ENCODE measurements at regions not wholly inside any gene's neighbourhood (a gene's known extent, or its start where the extent isn't known, plus 50 kb on each side); places are given as distances from the start of the nearest gene placed in this dataset.
"Not testable (repeated sequence)": the region's sequence is repeated elsewhere in the genome, so short reads cannot be mapped to it uniquely, and the experiment has no call there.

DNA sequence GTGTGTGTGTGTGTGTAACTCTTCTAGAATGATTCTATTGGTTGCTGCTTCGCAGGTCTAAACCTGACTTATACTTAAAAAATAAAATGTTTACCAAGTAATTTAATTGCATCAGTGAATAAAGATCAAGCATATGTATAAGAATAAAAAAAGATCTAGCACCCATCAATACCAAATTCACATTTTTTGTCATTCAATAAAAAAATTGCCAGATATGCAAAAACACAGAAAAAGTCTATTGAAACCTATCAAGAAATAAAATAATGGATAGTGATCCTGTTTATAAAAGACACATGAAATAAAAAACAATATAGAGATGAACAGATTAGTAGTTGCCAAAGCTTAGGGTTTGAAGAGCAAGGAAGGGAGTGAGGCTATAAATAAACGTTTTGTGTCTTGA lies 2095.0 kb upstream of the ACO1 start:
- no peak for DNase-seq

DNA sequence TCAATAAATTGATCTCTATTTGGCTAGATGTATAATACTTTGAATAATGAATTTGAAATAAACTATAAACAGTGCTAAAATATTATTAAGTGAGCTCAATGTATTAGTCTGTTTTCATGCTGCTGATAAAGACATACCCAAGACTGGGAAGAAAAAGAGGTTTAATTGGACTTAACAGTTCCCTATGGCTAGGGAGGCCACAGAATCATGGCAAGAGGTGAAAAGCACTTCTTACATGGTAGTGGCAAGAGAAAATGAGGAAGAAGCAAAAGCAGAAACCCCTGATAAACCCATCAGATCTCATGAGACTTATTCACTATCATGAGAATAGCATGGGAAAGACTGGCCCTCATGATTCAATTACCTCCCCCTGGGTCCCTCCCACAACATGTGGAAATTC lies 2092.4 kb upstream of the ACO1 start:
- DNase-seq = not testable (repeated sequence)

DNA sequence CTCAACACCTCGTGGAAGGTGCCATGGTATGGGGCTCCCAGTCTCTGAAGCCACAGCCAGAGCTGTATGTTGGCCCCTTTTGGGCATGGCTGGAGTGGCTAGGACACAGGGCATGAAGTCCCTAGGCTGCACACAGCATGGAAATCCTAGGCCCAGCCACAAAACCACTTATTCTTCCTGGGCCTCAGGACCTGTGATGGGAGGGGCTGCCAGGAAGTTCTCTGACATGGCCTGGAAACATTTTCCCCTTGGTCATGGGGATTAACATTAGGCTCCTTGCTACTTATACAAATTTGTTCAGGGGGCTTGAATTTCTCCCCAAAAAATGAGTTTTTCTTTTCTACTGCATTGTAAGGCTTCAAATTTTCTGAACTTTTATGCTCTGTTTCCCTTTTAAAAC lies 2091.2 kb upstream of the ACO1 start:
- no peak for DNase-seq

DNA sequence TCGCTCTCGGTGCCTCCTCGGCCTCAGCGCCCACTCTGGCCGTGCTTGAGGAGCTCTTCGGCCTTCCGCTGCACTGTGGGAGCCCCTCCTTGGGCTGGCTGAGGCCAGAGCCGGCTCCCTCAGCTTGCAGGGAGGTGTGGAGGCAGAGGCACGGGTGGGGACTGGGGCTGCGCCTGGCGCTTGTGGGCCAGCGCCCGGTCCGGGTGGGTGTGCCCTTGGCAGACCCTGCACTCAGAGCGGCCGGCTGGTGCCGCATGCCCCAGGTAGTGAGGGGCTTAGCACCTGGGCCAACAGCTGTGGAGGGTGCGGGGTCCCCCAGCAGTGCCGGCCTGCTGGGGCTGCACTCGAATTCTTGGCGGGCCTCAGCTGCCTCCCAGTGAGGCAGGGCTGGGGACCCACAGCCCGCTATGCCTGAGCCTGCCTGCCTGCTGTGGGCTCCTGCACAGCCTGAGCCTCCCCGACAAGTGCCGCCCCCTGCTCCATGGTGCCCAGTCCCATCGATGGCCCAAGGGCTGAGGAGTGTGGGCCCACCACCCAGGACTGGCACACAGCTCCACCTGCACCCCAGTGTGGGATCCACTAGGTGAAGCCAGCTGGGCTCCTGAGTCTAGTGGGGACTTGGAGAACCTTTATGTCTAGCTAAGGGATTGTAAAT lies 2085.2 kb upstream of the ACO1 start:
- no peak for DNase-seq

DNA sequence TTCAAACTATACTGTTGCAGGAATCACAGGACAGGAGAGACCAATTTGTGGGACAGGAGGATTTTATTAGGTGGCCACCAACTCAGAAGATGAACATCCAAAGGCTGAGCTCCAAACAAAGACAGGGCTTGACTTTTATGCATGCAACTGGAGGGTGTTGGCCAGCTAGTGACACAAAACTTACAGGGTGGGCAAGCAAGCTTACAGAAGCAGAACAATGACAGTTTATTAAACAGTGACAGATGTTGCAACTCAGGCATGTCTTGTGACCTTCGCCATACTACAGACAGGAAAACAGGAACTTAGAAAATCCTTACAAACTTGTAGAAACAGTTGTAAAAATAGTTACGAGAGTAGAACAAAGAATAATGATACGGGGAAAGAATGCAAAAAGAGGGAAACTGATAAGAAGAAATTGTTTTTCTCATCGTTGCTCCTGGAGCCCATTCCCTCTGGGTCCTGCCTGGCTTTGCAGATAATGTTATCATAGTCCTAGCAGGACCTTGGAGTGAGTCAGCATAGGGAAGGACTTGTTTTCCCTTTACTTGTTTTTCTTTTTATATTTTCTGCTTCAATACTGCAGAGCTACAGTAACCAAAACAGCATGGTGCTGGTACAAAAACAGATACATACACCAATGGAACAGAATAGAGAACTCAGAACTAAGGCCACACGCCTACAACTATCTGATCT lies 2083.0 kb upstream of the ACO1 start:
- DNase-seq = no peak

DNA sequence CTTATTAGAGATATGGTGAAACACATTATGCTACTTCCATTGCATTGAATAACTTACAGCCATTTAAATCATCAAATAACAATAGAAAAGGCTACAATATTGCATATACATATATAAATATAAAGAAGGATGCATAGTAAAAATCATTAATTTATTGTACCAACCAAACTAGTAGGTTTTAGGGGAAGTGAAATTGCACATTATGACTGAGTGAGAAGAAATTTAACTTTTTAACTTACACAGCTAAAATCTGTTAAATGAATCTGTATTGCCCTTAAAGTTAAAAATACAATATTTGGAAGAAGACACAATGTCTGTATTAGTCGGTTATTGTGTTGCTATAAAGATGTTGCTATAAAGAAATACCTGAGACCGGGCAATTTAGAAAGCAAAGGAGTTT lies 2073.7 kb upstream of the ACO1 start:
- DNase-seq = no peak

DNA sequence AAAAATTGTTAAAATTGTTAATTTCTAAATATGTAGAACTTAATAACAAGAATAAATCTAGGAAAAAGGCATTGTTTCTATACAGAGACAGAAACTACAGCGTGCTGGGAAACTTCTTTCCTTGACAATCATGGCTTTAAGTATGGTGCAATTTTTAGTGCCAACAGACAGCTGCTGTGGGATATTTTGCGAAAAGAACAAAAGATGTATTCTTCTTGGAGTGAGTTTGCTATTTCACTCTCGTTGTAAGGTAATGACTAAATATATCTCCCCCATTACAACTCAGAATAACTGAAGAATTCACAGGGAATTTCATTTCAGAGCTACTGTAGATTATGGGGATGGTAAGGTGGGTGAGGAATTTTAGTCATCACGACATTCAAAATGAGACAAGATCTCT lies 2055.0 kb upstream of the ACO1 start:
- no peak for DNase-seq

DNA sequence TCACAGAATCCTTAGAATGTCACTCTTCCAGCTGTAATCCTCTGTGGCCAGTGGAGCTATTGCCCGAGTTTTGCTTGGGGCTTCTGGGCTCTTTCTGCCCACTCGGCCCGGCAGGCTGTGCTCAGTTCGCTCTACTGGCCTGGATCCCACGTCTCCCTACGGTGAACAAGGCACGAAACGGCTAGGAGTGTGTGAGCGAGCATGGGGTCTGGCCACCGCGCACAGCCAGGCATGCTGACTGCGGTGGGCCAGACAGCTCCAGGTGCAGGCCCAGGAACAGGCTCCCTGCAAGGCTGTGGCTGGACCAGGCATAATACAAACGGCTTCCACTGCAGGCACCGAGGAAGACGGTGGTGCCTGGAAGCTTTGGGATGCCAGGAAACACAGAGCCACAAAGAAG lies 2035.5 kb upstream of the ACO1 start:
- no peak for DNase-seq

DNA sequence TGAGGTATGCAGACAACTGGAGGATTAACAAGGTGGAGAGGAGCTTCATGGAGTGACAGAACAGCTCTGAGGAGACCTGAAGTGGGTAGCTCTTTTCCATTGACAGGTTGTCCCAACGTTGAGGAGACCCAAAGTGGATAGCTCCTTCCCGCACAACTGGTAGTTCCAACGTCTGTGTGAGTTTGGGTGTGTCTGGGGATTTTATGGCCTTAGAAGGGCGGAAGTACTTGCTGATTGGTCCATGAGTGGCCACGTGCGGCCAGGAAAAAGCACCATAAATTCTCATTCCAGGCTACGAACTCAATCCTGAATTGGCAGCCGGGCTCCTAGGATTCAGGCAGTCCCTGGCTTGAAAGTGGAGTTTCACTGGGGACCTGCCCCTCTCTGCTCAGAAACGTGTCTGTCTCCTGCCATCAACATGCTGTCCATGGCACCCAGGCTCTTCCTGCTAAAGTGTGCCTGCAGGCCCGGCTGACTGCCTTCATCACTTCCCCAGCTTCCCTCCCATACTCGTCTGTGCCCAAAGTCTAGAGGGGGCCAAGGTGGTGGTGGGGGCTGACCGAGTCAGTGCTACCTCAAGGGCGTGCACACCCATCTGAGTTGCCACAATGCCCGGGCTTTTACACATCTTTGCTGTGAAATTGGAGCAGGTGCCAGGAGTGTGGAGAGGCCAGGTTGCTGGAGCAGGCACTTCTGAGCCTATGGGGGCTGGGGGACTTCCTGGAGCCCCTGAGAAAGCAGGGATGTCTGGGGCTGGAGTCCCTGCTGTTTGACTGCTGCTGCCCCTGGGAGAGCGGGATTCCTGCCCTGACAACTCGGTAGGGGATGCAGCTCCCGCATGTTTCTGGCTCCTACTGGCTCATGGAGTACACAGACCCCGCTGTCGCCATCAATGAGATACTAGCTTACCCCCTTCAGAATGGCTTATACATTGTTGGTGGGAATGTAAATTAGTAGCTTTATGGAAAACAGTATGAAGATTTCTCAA lies 2034.6 kb upstream of the ACO1 start:
- DNase-seq = no peak

DNA sequence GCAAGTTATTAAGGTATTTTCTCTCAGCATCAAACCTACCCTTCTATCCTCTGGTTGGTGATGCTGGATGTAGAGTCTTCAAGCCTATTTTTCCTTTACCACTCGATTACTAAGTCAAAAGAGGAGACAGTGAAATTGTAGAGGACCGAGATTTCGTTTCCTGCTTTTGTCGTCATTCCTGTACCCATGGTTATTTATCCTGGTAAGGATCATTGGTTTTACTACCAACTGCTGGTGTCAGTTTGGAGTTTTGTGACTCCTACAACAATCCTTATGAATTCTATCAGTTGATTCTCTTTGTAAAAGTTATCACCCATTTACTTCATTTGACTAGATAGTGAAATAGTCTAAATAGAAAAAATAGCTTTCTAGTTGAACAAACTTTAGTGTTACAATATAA lies 2028.2 kb upstream of the ACO1 start:
- no peak for DNase-seq

DNA sequence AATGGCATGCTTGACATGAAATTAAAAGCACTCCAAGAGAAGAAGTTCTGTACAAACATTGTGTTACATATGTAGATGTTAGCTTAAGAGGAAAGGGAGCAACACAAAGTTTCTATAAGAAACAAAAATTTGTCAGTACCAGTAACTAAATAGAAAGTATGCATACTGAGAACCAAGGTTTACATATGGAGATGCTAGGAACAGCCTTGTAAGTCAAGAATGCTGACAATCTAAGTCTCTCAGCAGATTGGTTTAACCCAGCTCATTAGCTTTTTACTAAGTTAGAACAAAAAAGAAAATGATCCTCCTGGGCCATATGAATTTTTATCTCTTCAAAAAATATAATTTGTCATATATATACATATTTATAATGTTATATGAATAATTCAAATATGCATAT lies 2022.1 kb upstream of the ACO1 start:
- DNase-seq = no peak

DNA sequence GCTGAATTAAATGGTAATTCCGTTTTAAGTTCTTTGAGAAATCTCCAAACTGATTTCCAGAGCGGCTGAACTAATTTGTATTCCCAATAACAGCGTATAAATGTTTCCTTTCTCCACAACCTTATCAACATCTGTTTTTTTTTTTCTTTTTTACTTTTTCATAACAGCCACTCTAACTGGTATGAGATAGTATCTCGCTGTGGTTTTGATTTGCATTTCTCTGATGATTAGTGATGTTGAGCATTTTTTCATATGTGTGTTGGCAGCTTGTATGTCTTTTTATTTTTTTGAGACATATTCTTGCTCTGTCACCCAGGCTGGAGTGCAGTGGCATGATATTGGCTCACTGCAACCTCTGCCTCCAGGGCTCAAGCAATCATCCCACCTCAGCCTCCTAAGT lies 2018.3 kb upstream of the ACO1 start:
- DNase-seq = not testable (repeated sequence)

DNA sequence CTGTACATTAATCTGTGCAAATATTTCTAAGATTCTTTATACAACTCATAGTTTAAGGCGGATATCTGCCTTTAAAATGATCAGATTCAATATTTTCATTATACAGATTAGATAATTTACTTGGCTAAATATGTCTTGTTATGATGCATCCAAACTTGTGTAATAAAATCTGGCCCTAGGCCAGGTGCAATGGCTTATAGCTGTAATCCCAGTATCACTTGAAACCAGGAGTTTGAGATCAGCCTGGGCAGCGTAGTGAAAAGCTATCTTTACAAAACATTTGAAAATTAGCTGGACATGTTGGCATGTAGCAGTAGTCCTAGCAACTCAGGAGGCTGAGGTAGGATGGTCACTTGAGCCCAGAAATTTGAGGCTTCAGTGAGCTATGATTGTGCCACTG lies 2002.2 kb upstream of the ACO1 start:
- DNase-seq = no peak

DNA sequence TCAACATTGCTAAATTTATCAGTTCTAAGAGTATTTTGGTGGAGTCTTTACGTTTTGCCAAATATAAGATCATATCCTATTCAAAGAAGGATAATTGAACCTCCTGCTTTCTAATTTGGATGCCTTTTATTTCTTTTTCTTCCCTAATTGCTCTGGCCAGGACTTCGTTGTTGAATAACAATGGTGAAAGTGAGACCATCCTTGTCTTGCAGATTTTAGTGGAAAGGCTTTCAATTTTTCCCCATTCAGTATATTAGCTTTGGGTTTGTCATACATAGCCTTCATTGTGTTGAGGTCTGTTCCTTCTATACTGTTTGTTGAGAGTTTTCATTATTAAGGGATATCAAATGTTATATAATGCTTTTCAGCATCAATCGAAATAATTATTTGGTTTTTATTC lies 1974.2 kb upstream of the ACO1 start:
- no peak for DNase-seq

DNA sequence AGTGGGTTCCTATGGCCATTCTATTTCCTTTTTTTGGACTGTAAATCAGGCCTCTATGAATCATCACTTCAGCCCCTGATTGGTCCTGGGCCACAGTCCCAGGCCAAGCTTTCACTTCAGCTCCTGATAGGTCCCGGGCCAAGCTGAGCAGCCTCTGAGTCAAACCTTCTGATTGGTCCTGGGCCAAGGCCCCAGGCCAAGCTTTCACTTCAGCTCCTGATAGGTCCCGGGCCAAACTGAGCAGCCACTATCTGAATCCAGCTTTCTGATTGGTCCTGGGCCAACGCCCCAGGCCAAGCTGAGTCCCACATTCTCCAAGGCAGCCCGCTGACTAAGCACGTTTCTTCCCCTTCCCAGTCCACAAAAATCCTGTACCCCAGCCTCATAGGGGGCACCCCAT lies 1972.9 kb upstream of the ACO1 start:
- DNase-seq = no peak

DNA sequence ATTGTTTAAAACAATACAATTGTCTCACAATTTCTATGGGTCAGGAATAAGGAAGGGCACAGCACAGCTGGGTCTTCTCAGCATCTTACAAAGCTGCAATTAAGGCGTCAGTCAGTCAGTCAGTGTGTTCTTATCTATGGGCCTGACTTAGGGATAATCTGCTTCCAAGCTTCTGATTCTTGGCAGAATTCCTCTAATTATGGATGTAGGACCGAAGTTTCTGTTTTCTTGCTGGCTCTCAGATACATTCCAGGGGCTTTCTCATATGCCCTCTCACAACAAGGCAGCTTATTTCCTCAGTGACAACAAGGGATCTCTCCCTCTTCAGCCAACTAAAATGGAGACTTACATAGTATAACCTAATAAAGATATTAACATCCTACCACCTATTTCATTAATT lies 1925.3 kb upstream of the ACO1 start:
- no peak for DNase-seq

DNA sequence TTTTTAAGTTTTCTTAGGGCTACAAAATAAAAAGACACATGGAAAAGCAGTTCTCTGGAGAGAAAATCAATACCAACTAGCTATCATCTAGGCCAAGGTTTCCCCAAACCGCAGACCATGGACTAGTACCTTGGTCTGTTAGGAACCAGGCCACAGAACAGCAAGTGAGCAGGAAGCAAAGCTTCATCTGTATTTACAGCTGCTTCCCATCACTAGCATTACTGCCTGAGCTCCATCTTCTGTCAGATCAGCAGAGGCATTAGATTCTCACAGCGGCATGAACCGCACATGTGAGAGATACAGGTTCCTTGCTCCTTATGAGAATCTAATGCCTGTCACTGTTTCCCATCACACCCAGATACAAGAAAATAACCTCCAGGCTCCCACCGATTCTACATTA lies 1907.6 kb upstream of the ACO1 start:
- DNase-seq = no peak

DNA sequence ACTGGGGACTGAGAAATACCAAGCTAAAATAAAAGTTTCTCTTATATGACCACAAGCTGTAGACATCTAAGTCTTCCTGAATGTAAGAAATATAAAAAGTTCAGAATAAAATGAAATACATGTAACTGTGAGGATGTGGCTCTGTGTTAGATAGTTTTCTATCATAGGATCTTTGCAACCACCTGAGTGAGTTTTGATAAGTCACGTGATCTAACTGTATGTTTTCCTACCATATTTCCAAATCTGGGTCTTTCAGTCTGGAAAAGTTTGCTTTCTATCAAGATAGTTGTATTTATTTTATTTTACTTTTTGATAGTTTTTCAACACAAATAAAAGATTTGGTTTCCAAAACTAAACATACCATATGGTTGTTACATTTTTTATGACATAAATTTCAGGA lies 1905.8 kb upstream of the ACO1 start:
- no peak for DNase-seq

DNA sequence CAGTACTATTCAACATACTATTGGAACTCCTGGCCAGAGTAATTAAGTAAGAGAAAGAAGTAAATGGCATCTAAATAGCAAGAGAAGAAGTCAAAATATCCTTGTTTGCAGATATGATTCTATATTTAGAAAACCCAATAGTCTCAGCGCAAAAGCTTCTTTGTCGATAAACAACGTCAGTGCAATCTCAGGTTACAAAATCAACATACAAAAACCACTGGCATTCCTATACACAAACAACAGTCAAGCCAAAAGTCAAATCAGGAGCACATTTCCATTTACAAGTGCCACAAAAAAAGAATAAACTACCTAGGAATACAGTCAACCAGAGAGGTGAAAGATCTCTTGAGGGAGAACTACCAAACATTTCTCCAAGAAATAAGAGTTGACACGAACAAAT lies 1901.9 kb upstream of the ACO1 start:
- no peak for DNase-seq

DNA sequence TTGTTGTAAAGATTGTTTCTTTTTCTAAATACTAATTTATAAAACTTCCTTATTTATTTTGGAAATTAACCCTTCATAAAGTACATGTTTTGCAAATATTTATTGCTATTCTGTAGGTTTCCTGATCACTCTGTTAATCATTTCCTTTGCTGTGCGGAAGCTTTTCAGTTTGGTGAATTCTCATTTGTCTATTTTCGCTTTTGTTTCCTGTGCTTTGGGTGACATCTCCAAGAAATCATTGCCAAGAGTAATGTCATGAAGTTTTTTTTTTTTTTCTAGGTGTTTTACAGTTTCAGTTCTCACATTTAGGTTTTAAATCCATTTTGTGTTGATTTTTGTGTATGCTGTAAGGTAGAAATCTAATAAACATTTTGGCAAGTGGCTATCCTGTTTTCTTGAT lies 1899.8 kb upstream of the ACO1 start:
- no peak for DNase-seq

DNA sequence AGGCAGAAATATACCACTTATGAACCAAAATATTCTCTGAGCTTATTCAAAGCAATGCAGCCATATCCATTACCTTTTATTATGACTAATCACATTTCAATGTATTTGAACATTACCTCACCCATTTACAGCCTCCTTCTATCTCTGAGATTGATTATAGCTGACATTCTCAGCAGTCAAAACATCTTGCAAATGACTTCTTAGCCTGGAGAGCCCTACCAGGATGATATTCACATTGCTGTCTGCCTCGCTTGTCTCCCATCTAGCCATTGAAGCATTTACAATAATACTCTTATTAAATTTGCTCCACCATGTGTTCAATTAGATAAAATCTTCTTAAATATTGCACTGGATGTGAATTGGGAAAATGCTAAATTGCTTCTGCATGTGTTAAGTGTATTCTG lies 1879.9 kb upstream of the ACO1 start:
- no peak for DNase-seq

DNA sequence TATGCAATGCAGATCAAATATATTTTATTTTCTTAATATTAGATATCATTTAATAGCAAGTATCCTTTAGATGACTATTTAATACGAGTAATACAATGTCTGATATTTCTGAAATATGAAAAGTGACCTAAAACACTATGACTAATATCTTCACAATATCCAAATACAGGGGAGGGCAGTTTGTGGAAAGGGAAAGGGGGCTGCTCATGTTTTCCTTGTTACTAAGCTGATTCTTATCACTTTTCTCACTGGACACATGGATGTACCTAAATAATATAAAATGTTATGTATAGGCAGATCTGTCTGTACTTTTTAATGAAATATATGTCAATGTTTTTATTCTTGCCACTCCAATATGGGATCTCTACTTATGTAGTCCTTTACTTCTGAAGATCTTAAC lies 1879.1 kb upstream of the ACO1 start:
- no peak for DNase-seq

DNA sequence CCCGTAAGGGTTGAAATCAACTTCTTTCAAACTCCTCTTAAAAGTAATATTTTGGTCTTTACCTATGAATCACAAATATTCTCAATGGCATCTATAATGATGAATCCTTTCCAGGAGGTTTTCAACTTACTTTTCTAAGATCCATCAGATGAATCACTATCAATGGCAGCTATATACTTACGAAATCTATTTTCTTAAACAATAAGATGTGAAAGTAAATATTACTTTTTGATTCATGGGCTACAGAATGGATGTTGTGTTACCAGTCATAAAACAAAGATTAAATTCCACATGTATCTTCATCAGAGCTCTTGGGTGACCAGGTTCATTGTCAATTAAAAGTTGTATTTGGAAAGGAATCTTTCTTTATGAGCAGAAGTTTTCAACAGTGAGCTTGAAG lies 1877.7 kb upstream of the ACO1 start:
- DNase-seq = no peak

DNA sequence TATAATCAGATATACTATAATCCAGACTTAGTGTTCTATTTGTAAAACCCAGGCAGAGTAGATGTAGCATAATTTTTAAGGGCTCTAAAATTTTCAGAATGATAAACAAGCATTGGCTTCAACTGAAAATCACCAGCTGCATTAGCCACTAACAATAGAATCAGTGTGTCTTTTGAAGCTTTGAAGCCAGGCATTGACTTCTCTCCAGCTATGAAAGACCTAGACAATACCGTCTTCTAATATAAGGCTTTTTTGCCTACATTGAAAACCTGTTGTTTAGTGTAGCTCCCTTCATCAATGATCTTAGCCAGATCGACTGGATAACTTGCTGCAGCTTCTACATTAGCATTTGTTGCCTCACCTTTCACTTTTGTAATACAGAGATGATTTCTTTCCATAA lies 1877.3 kb upstream of the ACO1 start:
- DNase-seq = no peak
